ENCODE measurements at regions not wholly inside any gene's neighbourhood (a gene's known extent, or its start where the extent isn't known, plus 50 kb on each side); places are given as distances from the start of the nearest gene placed in this dataset.

- no peak for TF ChIP-seq CTCF (IDR thresholded peaks at IDR 0.05)
- no peak for TF ChIP-seq EP300 (IDR thresholded peaks at IDR 0.05; ENCODE audit: borderline replicate concordance in 1 of 2, low read depth in 1 of 2, low read length in 1 of 2)
- no peak for TF ChIP-seq POLR2AphosphoS5 (IDR thresholded peaks at IDR 0.05; ENCODE audit: low read depth, low read length)
- TF ChIP-seq, protein P1, sequence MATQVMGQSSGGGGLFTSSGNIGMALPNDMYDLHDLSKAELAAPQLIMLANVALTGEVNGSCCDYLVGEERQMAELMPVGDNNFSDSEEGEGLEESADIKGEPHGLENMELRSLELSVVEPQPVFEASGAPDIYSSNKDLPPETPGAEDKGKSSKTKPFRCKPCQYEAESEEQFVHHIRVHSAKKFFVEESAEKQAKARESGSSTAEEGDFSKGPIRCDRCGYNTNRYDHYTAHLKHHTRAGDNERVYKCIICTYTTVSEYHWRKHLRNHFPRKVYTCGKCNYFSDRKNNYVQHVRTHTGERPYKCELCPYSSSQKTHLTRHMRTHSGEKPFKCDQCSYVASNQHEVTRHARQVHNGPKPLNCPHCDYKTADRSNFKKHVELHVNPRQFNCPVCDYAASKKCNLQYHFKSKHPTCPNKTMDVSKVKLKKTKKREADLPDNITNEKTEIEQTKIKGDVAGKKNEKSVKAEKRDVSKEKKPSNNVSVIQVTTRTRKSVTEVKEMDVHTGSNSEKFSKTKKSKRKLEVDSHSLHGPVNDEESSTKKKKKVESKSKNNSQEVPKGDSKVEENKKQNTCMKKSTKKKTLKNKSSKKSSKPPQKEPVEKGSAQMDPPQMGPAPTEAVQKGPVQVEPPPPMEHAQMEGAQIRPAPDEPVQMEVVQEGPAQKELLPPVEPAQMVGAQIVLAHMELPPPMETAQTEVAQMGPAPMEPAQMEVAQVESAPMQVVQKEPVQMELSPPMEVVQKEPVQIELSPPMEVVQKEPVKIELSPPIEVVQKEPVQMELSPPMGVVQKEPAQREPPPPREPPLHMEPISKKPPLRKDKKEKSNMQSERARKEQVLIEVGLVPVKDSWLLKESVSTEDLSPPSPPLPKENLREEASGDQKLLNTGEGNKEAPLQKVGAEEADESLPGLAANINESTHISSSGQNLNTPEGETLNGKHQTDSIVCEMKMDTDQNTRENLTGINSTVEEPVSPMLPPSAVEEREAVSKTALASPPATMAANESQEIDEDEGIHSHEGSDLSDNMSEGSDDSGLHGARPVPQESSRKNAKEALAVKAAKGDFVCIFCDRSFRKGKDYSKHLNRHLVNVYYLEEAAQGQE (IDR thresholded peaks at IDR 0.05; ENCODE audit: low read depth, low read length), result no peak
- no peak for TF ChIP-seq MAX (IDR thresholded peaks at IDR 0.05; ENCODE audit: low read depth)
Observed at GRCh38 chr7:118615-119391, 73.6 kb upstream of the FAM20C start.
